Spinal cord (tissue), 9 donors: ENCODE measurements at regions not wholly inside any gene's neighbourhood (a gene's known extent, or its start where the extent isn't known, plus 50 kb on each side); places are given as distances from the start of the nearest gene placed in this dataset.

Experiments used
- DNase-seq, 6 donors: peaks; one replicate each; pipeline versions ENCODE4 v3.0.0 to v3.0.0-alpha.2; 2013 to 2015; ENCODE audit warnings: low spot score in 6 of 6, low read depth in 4 of 6
- H3K27ac ChIP-seq: one replicate; pipeline ENCODE4 v1.5.1; 2013; ENCODE audit warnings: low read depth, low read length, control low read depth
- H3K27me3 ChIP-seq: one replicate; pipeline ENCODE4 v1.6.1; 2013; ENCODE audit warnings: low read length; ENCODE audit not compliant: control insufficient read depth, insufficient read depth
- H3K36me3 ChIP-seq: one replicate; pipeline ENCODE4 v1.6.1; 2013; ENCODE audit warnings: low read length; ENCODE audit not compliant: control insufficient read depth, insufficient read depth
- H3K4me1 ChIP-seq: one replicate; pipeline ENCODE4 v1.6.1; 2013; ENCODE audit warnings: low read length; ENCODE audit not compliant: control insufficient read depth, insufficient read depth
- H3K4me3 ChIP-seq: one replicate; pipeline ENCODE4 v1.5.1; 2013; ENCODE audit warnings: low read depth, low read length, control low read depth
- H3K9me3 ChIP-seq: one replicate; pipeline ENCODE4 v1.6.1; 2013; ENCODE audit warnings: low read length; ENCODE audit not compliant: control insufficient read depth, insufficient read depth
- WGBS: methylation state at CpG from one replicate; pipeline ENCODE4 v1.1.5; 2013; ENCODE audit warnings: missing lambda C conversion rate; ENCODE audit not compliant: insufficient coverage; 5-methylcytosine and 5-hydroxymethylcytosine counted together
- donor health status: healthy.

DNA sequence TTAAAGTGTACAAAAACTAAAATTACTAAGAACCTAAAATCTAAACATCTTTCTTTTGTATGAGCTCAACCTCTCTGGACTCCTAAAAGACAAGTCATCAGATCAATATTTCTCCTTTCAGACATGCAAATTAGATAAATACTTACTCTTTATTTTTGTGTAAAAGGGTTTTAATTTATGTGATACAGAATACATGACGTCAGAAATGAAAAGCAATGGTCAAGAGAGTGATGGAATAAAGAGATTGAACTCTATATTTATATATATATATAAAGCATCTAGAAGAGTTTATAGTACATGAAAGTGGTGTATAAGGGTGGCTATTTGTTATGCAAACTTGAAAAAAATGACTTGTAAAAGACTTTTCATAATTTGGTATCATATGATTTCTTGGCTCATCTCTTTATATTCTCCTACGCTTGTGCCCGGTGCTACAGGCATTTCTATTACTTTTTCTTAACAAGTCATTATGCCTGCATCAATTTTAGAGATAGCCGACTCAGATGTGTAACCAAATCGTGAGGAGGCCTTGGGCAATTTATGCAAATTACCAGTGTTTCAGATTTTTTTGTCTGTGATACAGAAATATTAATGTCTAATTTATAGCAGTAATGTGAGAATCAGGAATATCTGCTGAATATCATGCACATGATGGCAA is 186.0 kb upstream of the OLFM3 start:
- no peaks in the 10 kb centered on the region for H3K4me1 ChIP-seq
- no peaks in the 10 kb centered on the region for H3K9me3 ChIP-seq
- H3K4me3 ChIP-seq, result no peak overlapping the region
- no peaks in the 10 kb centered on the region for H3K36me3 ChIP-seq
- H3K27me3 ChIP-seq, result no peaks in the 10 kb centered on the region
- no peak for DNase-seq
- WGBS, result 100% methylated on average over 2 of the region's 5 CpGs
- H3K27ac ChIP-seq, result no peak overlapping the region

DNA sequence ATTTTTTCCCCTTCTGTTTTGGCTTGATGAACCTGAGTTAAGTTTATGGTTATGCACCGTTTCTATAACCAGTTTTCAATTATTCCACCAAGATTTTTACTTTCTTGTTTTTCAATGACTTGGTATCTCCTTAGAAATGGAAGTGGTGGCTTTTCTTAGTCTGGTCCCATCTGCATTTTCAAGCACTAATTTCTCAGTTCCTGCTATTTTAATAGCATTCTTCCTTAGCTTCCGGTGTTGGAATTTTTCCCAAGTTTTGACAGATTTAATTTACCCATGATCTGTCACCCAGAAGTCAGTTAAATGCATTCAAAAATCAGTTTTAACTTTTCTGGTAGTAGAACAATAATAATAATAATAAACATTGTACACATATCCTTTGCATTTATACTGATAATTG is 184.6 kb upstream of the OLFM3 start:
- Histone ChIP-seq H3K9me3 (no peaks in the 10 kb centered on the region), H3K4me1 (no peaks in the 10 kb centered on the region), H3K4me3 (no peak overlapping the region), H3K36me3 (no peaks in the 10 kb centered on the region), H3K27ac (no peak overlapping the region), H3K27me3 (no peaks in the 10 kb centered on the region)
- WGBS, result no CpG with 5 or more reads among the region's 2 CpGs
- DNase-seq, result no peak

DNA sequence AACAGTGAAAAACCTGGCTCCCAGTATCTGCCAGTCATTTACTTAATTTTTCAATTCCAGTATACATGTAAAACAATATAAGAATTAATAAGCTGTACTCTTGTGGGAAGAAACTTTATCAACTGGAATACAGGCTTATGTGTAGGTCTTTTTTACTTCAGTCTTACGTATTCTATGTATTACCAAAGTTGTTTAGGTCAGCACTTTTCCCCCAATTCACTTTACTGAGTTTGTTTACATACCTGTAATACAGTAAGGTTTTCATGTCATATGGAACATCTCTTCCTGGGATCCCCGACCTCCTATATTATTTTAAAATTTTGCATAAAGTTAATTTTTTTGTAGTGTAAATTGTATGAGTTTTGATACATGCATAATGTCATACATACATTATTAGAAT is 181.8 kb upstream of the OLFM3 start:
- no peaks in the 10 kb centered on the region for H3K27me3 ChIP-seq
- no peak overlapping the region for H3K27ac ChIP-seq
- no peaks in the 10 kb centered on the region for H3K36me3 ChIP-seq
- no peaks in the 10 kb centered on the region for H3K9me3 ChIP-seq
- no peak overlapping the region for H3K4me3 ChIP-seq
- H3K4me1 ChIP-seq, result no peaks in the 10 kb centered on the region
- no CpG with 5 or more reads among the region's 2 CpGs for WGBS
- no peak for DNase-seq

DNA sequence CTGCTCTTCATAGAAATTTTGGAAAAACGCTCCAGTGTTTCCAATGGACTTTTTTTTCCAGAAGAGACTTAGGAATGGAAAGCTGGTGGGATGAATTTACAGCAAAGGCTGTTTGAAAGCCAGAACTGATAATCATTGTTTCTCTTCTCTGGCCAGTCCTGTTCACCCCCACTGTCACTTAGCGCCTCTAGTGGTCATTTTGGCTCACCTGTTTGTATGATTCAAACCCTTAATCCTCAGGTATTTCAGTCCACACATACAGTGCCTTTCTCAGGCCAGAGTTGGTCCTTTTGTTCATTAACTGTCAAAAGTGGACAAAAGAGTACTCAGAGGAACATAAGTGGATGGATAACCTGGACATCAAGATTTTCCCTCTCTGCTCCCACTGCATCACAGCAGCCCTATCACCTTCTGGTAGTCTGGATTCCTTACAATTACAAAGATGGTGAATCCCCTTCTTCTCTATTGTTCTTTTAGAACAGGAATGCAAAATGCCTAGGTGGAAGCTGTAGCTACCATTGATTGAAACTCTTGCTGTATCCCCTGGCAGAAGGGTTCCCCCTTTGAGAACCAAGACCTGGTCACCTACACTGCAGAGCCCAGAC is 177.6 kb upstream of the OLFM3 start:
- 0% methylated on average over 1 of the region's 2 CpGs for WGBS
- Histone ChIP-seq H3K27me3 (no peaks in the 10 kb centered on the region), H3K4me3 (no peak overlapping the region), H3K36me3 (no peaks in the 10 kb centered on the region), H3K9me3 (no peaks in the 10 kb centered on the region), H3K4me1 (no peaks in the 10 kb centered on the region), H3K27ac (no peak overlapping the region)
- DNase-seq, result no peak

DNA sequence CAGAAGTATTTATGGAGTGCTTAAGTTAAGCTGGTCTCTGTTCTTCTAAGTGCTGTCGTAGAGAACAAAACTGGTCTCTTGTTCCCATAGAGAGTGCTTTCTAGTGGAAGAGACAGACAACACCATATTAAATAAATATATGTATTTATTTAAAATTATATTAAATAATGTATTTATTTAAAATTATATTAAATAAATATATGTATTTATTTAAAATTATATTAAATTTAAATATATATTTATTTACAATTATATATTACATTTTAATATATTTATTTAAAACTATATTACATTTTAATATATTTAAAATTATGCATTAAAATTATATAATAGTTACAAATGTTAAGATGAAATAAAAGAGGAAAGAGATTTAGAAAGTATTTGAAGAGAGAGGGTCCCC is 175.5 kb upstream of the OLFM3 start:
- no CpG with 5 or more reads among the region's 1 CpG for WGBS
- no peak for DNase-seq

DNA sequence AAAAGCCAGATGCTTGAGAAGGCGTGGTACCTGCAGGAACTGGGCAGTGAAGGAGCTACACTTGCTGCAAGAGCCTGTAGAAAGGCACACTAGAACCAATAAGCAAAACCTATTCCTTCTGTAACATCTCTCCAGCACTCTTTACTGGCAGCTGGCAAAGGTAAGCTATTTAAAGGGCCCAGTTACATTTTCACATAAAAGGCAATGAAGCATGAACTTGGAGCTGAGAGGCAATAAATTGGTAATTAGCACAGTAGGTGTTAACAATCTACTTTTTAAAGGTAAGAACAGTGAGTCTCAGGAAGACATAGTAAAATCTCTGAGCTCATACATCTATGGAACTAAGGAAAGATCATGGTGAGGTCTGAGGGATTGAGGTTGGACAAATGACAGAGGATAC is 167.1 kb upstream of the OLFM3 start:
- H3K4me1 ChIP-seq, result no peaks in the 10 kb centered on the region
- no peak overlapping the region for H3K4me3 ChIP-seq
- peak in 1 of 6 donors; percentile 80 for DNase-seq
- no peaks in the 10 kb centered on the region for H3K36me3 ChIP-seq
- no peak overlapping the region for H3K27ac ChIP-seq
- H3K27me3 ChIP-seq, result no peaks in the 10 kb centered on the region
- 70% methylated on average over 1 of the region's 1 CpG for WGBS
- no peaks in the 10 kb centered on the region for H3K9me3 ChIP-seq

More for the DNA sequence above, 175.5 kb upstream of the OLFM3 start:
- no peaks in the 10 kb centered on the region for H3K9me3 ChIP-seq
- no peaks in the 10 kb centered on the region for H3K36me3 ChIP-seq
- no peaks in the 10 kb centered on the region for H3K4me1 ChIP-seq
- no peak overlapping the region for H3K4me3 ChIP-seq
- no peak overlapping the region for H3K27ac ChIP-seq
- H3K27me3 ChIP-seq, result no peaks in the 10 kb centered on the region

DNA sequence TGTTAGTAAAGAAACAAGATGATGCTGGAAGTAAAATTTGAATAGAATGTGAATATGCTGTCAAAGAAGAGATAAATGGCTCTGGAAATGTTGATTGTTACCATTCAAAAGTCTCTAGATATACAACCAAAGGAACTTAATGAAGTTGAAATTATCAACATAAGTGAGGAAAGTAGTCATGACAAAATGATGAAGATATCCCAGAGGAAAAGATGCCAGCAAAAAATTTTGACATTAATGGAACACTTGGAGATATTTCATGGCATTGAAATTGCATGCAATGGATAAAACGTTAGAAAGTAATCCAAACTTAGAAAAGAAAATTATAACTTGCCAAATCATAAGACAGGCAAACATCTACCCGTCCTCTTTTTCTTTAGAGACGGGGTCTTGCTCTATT is 154.5 kb upstream of the OLFM3 start:
- no peaks in the 10 kb centered on the region for H3K9me3 ChIP-seq
- WGBS, result 100% methylated on average over 1 of the region's 3 CpGs

DNA sequence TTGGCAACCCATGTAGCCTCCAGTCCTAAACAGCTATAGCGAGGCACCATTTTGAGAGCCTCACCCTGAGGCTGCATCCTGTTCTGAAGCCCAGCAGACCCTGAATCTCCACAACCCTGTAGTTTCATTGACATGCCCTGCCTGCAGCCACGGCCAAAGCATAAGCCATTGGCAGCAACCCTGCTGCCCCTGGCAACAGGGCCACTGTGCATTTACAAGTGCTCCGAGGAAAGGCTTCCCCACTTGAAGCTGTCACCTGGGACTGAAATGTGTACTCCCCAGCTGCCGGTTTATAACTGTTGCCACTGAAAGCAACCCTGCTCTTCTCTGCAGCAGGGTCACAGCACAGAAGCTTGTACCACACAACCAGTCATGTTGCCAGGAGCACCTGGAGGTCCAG is 124.2 kb upstream of the OLFM3 start:
- H3K4me1 ChIP-seq, result no peaks in the 10 kb centered on the region
- H3K36me3 ChIP-seq, result no peaks in the 10 kb centered on the region
- H3K4me3 ChIP-seq, result no peak overlapping the region
- no peak overlapping the region for H3K27ac ChIP-seq
- 50% methylated on average over 4 of the region's 4 CpGs for WGBS
- H3K9me3 ChIP-seq, result no peaks in the 10 kb centered on the region
- peak in 2 of 6 donors; percentile 2 to 6 for DNase-seq
- no peaks in the 10 kb centered on the region for H3K27me3 ChIP-seq

More for the DNA sequence above, 154.5 kb upstream of the OLFM3 start:
- DNase-seq, result no peak
- Histone ChIP-seq H3K27me3 (no peaks in the 10 kb centered on the region), H3K4me1 (no peaks in the 10 kb centered on the region), H3K4me3 (no peak overlapping the region), H3K27ac (no peak overlapping the region), H3K36me3 (no peaks in the 10 kb centered on the region)

DNA sequence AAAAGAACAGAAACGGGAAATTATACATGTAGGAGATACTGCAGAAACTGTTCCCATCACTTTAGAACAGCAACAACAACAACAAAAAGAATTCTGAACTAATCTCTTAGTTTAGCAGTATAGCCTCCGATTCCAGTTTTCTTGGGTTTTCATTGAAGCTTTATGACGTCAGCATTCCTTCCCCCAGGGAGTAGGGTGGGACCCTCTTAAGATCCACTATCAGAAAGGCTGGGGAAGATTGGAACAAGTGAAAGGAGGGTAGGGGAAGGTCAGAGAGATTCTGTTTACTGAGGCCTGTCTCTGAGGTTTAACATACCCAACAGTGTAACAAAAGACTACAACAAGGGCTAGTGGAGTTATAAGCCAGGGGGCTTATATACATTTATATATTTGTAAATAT is 121.4 kb upstream of the OLFM3 start:
- Histone ChIP-seq H3K27me3 (no peaks in the 10 kb centered on the region), H3K4me3 (no peak overlapping the region), H3K4me1 (no peaks in the 10 kb centered on the region), H3K9me3 (no peaks in the 10 kb centered on the region), H3K36me3 (no peaks in the 10 kb centered on the region), H3K27ac (no peak overlapping the region)
- WGBS, result no CpG with 5 or more reads among the region's 3 CpGs
- no peak for DNase-seq

DNA sequence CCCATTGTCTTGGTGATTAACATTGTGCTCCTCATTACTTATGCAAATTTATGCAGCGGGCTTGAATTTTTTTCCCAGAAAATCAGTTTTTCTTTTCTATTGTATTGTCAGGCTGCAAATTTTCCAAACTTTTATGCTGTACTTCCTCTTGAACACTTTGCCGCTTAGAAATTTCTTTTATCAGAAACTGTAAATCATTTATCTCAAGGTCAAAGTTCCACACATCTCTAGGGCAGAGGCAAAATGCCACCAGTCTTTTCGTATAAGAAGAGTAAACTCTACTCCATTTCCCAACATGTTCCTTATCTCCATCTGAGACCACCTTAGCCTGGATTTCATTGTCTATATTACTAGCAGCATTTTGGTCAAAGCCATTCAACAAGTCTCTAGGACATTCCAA is 113.9 kb upstream of the OLFM3 start:
- no peak for DNase-seq
- Histone ChIP-seq H3K27me3 (no peaks in the 10 kb centered on the region), H3K36me3 (no peaks in the 10 kb centered on the region), H3K9me3 (no peaks in the 10 kb centered on the region), H3K4me1 (no peaks in the 10 kb centered on the region), H3K27ac (no peak overlapping the region), H3K4me3 (no peak overlapping the region)
- 76% methylated on average over 2 of the region's 3 CpGs for WGBS
